GM12892 (cell line): ENCODE measurements at regions not wholly inside any gene's neighbourhood (a gene's known extent, or its start where the extent isn't known, plus 50 kb on each side); places are given as distances from the start of the nearest gene placed in this dataset.

Source experiments
- POLR2A ChIP-seq: IDR thresholded peaks from 2 replicates; pipeline ENCODE4 v1.6.1; 2011; ENCODE audit warnings: low read depth, low read length, control low read depth
- POLR2AphosphoS5 ChIP-seq: IDR thresholded peaks from 2 replicates; pipeline ENCODE4 v1.6.1; 2011; ENCODE audit warnings: low read depth, low read length, control low read depth
- TAF1 ChIP-seq: IDR thresholded peaks from 2 replicates; pipeline ENCODE4 v1.6.1; 2011; ENCODE audit warnings: low read depth, mild to moderate bottlenecking, control low read depth, low read length, borderline replicate concordance

DNA sequence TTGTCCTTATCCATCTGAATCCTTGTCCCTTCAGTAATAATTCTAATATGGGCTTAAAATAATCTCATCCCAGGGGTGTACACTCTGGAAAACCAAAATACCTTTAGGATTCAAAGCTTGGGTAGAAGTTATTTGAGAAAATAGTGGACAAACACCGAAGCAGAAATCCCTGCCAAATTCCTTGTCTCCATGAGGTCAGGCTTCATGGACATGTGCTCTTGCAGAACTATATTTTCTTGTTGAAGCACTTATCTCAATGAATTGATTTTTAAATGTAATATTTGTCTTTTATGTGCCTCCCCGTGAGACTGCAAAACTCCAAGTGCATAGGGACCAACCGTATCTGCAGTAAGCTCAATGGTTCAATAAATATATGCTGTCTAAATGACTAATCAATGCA lies 1153.3 kb upstream of the AUTS2 start:
- no peak for TF ChIP-seq POLR2A
- TF ChIP-seq POLR2AphosphoS5: no peak
- TF ChIP-seq TAF1: no peak
